ENCODE measurements at regions not wholly inside any gene's neighbourhood (a gene's known extent, or its start where the extent isn't known, plus 50 kb on each side); places are given as distances from the start of the nearest gene placed in this dataset.

- Mint-ChIP-seq H3K27ac (ENCODE audit: unreplicated experiment) (no peak overlapping the region), H3K36me3 (ENCODE audit: insufficient read depth, unreplicated experiment) (no peaks in the 10 kb centered on the region), H3K27me3 (ENCODE audit: insufficient read depth, unreplicated experiment) (peaks cover 2% of the 10 kb centered on the region), H3K4me3 (ENCODE audit: unreplicated experiment) (no peak overlapping the region), H3K9me3 (ENCODE audit: unreplicated experiment) (no peaks in the 10 kb centered on the region), H3K4me1 (ENCODE audit: low read depth, unreplicated experiment) (no peaks in the 10 kb centered on the region)
- CTCF ChIA-PET = no interaction called here
- H3K4me3 ChIP-seq (ENCODE audit: low read depth, low read length) = no peak overlapping the region
- H3K27me3 ChIP-seq (replicated peaks; ENCODE audit: control insufficient read depth, insufficient read depth, low read length) = no peaks in the 10 kb centered on the region
- no peaks in the 10 kb centered on the region for H3K36me3 ChIP-seq (ENCODE audit: control insufficient read depth, insufficient read depth, low read length)
- DNase-seq = no peak
- H3K4me1 ChIP-seq = no peaks in the 10 kb centered on the region
- POLR2A ChIA-PET = no interaction called here
- TF ChIP-seq CTCF (IDR thresholded peaks at IDR 0.05; ENCODE audit: insufficient read depth in 1 of 2, low read depth in 1 of 2, low read length in 1 of 2, severe bottlenecking in 1 of 2, unreplicated experiment in 1 of 2) = no peak
- BruUV-seq (replicated peaks) = no TSS peak
- H3K9me3 ChIP-seq = no peaks in the 10 kb centered on the region
- intact Hi-C loops (cut with micrococcal nuclease; ENCODE audit: unreplicated experiment) = no loop called here
Measured at GRCh38 chr2:156708051-156708450, 271.9 kb downstream of the GPD2 start.

GRCh38 chr2:156709091-156709490 lies 272.9 kb downstream of the GPD2 start:
- Mint-ChIP-seq H3K4me3 (ENCODE audit: unreplicated experiment) (no peak overlapping the region), H3K27ac (ENCODE audit: unreplicated experiment) (no peak overlapping the region), H3K9me3 (ENCODE audit: unreplicated experiment) (no peaks in the 10 kb centered on the region), H3K27me3 (ENCODE audit: insufficient read depth, unreplicated experiment) (peaks cover 2% of the 10 kb centered on the region), H3K36me3 (ENCODE audit: insufficient read depth, unreplicated experiment) (no peaks in the 10 kb centered on the region), H3K4me1 (ENCODE audit: low read depth, unreplicated experiment) (no peaks in the 10 kb centered on the region)
- Histone ChIP-seq H3K9me3 (no peaks in the 10 kb centered on the region), H3K27me3 (replicated peaks; ENCODE audit: control insufficient read depth, insufficient read depth, low read length) (no peaks in the 10 kb centered on the region), H3K4me1 (no peaks in the 10 kb centered on the region), H3K4me3 (ENCODE audit: low read depth, low read length) (no peak overlapping the region), H3K36me3 (ENCODE audit: control insufficient read depth, insufficient read depth, low read length) (no peaks in the 10 kb centered on the region)
- no TSS peak for BruUV-seq (replicated peaks)
- no peak for DNase-seq
- CTCF ChIA-PET = no interaction called here
- TF ChIP-seq CTCF (IDR thresholded peaks at IDR 0.05; ENCODE audit: insufficient read depth in 1 of 2, low read depth in 1 of 2, low read length in 1 of 2, severe bottlenecking in 1 of 2, unreplicated experiment in 1 of 2) = no peak
- POLR2A ChIA-PET = no interaction called here
- intact Hi-C loops (cut with micrococcal nuclease; ENCODE audit: unreplicated experiment) = no loop called here

- no peaks in the 10 kb centered on the region for H3K4me1 ChIP-seq
- no TSS peak for BruUV-seq (replicated peaks)
- H3K27ac Mint-ChIP-seq (ENCODE audit: unreplicated experiment) = no peak overlapping the region
- H3K9me3 ChIP-seq = no peaks in the 10 kb centered on the region
- DNase-seq = no peak
- H3K4me3 Mint-ChIP-seq (ENCODE audit: unreplicated experiment) = no peak overlapping the region
- H3K27me3 Mint-ChIP-seq (ENCODE audit: insufficient read depth, unreplicated experiment) = peaks cover 2% of the 10 kb centered on the region
- ChIA-PET POLR2A (no interaction called here), CTCF (interaction anchor here (0.6 kb wide), 1 partner anchor 568 kb away, joined by 3 read pairs; no protein-coding TSS in a partner anchor)
- H3K4me1 Mint-ChIP-seq (ENCODE audit: low read depth, unreplicated experiment) = no peaks in the 10 kb centered on the region
- H3K36me3 ChIP-seq (ENCODE audit: control insufficient read depth, insufficient read depth, low read length) = no peaks in the 10 kb centered on the region
- no peaks in the 10 kb centered on the region for H3K27me3 ChIP-seq (replicated peaks; ENCODE audit: control insufficient read depth, insufficient read depth, low read length)
- no peak for TF ChIP-seq CTCF (IDR thresholded peaks at IDR 0.05; ENCODE audit: insufficient read depth in 1 of 2, low read depth in 1 of 2, low read length in 1 of 2, severe bottlenecking in 1 of 2, unreplicated experiment in 1 of 2)
- H3K36me3 Mint-ChIP-seq (ENCODE audit: insufficient read depth, unreplicated experiment) = no peaks in the 10 kb centered on the region
- no peak overlapping the region for H3K4me3 ChIP-seq (ENCODE audit: low read depth, low read length)
- no peaks in the 10 kb centered on the region for H3K9me3 Mint-ChIP-seq (ENCODE audit: unreplicated experiment)
- intact Hi-C loops (cut with micrococcal nuclease; ENCODE audit: unreplicated experiment) = no loop called here
Measured at GRCh38 chr2:156719036-156719435, 282.9 kb downstream of the GPD2 start.

Measured in Caco-2 (cell line).